AG20443 (cell line): ENCODE measurements at regions not wholly inside any gene's neighbourhood (a gene's known extent, or its start where the extent isn't known, plus 50 kb on each side); places are given as distances from the start of the nearest gene placed in this dataset.

ENCODE experiments used
- DNase-seq: peaks from one replicate; pipeline ENCODE4 v3.0.0; 2012; ENCODE audit warnings: low spot score, mixed read lengths

GRCh38 chr10:130820880-130821482 lies 490.5 kb downstream of the TCERG1L start:
- DNase-seq = no peak

- DNase-seq = no peak
Measured at GRCh38 chr10:130824230-130825014, 487.1 kb downstream of the TCERG1L start.

- no peak for DNase-seq
Measured at GRCh38 chr10:130833596-130833995, 477.9 kb downstream of the TCERG1L start.

- DNase-seq = no peak
Measured at GRCh38 chr10:130834170-130834569, 477.4 kb downstream of the TCERG1L start.

DNA sequence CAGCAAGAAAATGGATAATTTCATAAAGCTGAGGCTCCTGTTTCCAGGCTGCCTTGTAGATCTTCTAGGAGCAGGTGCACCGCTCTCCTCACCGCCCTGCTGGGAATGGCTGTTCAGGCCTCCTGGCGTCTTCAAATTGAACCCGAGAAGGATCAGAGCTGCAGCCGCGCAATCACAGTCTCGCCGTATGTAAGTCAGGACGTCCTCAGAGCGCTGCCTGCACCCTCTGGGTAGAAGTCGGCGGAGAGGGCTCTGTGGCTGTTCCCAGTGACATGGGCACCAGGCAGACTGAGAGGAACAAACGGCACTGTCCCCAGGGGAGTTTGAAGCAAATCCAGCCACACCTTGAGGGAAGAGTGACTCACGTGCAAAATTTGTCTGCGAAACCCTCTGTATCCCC lies 476.9 kb downstream of the TCERG1L start:
- no peak for DNase-seq

DNA sequence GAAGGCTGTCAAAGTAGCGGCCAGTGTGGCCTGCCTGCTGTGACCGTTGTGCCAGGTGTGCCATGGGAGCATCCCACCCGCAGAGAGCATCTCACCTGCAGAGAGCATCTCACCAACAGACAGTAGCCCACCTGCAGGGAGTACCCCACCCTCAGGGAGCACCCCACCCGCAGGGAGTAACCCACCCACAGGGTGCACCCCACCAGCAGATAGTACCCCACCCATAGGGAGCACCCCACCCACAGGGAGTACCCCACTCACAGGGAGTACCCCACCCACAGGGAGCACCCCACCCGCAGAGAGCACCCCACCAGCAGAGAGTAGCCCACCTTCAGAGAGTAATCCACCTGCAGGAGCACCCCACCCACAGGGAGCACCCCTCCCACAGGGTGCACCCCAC lies 476.5 kb downstream of the TCERG1L start:
- DNase-seq = no peak

DNA sequence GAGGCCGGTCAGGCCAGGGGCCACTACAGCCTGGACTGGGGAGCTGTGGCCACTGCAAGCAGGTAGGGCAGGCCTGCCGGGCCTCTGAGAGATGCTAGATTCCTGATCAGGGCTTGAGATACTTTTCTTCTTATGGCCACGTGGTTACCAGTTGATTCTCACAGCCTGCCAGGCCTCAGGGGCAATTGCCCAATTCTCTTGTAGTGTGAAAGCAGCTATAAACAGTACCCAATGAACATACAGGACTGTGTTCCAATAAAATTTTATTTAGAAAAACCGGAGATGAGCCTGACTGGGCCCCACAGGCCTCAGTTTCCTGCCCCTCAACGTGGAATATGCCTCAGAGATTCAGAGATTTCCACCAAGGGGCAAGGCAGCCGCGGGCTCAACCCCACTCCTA lies 475.2 kb downstream of the TCERG1L start:
- DNase-seq = no peak

DNA sequence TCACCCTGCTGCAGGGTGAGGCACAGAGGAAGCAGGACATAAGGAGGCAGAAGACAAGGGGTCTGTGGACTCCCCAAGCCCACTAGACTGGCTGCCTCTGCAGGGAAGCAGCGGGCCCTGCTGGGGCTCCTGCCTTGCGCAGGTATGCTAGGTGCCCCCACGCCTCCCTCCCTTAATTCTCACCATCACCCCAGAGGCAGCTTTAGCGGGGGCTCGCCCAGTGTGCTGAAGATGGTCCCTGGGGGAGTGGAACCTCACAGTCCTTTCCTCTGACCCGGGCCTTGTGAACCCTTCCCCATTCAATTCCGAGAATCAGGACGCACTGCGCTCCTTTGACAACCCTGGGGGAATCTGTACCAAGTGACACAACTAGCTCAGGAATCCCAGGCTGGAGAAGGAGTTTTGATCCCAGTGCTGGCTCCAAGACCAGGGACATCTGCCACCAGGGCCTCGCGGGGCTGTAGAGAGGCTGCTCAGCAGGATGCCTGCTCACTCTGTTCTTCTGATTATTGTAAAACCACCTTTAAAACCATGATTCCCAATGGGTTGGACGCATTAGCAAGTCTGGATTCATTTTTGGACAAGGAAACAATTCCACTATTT lies 468.4 kb downstream of the TCERG1L start:
- no peak for DNase-seq

GRCh38 chr10:130844310-130844709 lies 467.2 kb downstream of the TCERG1L start:
- DNase-seq = no peak

DNA sequence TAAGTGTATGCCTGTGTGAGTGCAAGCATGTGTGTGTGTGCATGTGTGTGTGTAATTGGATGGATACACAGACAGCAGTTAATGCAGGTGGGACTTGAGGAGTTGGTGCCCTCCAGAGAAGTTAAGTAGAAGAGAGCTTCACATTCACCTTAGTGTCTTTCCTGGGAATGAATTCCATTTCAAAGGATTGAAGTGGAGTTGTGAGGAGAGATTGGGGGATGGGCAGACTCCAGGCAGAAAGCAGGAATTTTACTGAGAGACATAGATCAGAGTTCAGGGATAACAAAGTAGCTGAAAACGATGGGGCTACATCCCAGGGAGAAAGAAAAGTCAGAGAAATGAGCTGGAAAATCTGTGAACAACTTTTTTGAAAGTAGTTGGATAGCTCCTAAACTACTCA lies 464.4 kb downstream of the TCERG1L start:
- no peak for DNase-seq

DNA sequence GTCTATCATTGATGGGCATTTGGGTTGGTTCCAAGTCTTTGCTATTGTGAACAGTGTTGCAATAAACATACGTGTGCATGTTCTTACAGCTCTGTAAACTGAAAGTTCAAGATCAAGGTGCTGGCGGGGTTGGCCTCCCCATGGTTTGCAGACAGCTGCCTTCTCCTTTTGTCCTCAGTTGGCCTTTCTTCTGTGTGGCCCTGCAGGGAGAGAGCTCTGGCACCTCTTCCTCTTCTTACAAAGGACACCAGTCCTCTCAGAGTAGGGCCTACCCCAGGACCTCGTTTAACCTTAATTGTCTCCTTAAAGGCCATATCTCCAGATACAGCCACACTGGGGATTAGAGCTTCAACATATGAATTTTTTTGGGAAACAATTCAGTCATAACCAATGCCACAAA lies 462.7 kb downstream of the TCERG1L start:
- no peak for DNase-seq

GRCh38 chr10:130854151-130854550 lies 457.4 kb downstream of the TCERG1L start:
- DNase-seq = no peak

DNA sequence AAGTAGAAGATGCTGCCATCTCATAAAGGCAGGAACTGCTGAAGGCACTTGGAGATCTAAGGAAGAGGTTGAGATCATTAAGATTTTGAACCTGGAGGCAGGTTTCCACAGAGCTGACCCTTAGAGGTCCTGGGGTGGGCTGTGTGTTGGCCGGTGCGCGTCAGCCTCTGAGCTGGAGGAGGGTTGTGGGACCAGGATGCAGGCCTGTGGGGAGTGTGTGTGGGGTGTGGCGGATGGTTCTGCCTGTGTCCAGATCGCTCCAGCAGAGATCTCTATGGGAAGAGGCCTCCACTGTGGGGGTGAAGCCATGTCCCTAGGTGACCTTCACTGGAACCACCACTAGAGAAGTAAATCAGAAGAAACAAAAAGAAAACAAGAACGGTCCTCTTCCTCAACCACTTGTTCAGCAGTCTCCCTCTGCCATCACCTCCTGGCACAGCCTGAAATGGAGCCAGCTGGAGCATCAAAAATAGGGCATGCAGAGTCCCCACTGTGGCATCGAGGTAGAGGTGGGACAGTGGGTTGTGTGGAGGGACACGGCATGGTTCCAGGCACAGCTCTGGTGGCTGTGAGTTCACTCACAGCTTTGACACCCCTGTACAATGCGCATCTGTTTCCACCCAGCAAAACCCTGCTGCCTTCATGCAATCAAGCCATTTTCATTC lies 453.8 kb downstream of the TCERG1L start:
- no peak for DNase-seq

- no peak for DNase-seq
Measured at GRCh38 chr10:130858626-130859025, 452.9 kb downstream of the TCERG1L start.

DNA sequence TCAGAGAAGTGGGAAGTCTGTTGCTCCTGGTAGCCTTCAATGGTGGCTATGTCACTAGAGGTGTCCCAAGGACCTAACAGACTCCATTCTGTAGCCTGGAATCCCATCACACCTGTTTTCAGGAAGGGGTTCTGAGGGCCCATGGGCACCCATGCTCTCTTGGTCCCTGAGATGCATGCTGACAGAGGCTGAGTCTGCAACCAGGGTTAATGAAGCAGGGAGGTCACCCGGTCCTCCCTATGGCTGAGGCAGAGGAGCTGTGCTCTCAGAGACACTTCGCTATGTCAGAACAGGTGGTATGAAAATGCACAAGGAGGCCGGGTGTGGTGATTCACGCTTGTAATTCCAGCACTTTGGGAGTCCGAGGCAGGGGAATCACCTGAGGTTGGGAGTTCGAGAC lies 452.1 kb downstream of the TCERG1L start:
- no peak for DNase-seq

DNA sequence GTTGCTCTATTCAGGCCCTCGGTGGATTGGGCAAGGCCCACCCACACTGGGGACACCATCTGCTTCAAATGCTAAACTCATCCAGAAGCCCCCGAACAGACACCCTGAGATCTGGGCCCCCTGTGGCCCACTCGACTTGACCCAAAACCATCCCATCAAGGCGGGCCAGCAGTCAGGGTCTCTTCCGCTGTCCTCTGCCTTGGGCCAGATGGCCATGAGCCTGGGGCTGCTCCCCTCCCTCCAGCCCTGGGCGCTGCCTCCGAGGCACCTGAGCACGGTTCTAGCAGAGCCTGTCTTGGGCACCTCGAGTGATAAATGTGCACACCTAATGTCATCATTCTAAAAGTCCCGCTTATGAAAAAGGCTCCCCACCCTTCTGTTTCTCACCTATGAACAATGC lies 449.4 kb downstream of the TCERG1L start:
- DNase-seq = no peak

DNA sequence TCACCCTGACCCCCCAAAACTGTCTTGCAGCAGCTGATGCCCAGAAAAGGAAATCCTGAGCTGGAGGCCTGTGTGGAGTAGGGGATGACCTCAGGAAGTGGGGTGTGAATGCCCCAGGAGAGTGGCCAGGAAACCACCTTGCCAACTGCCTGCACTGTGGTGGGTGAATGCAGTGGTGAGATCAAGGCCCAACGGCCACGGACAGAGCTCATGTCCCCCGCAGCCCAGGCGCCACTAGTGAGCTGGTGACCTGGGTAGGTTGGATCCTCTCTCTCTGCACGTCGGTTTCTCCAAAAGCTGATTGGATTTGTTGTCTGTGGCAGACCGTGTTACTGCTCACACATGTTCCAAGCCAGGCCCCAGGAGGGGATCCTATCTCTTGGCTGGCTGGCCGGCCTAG lies 448.9 kb downstream of the TCERG1L start:
- DNase-seq = no peak

DNA sequence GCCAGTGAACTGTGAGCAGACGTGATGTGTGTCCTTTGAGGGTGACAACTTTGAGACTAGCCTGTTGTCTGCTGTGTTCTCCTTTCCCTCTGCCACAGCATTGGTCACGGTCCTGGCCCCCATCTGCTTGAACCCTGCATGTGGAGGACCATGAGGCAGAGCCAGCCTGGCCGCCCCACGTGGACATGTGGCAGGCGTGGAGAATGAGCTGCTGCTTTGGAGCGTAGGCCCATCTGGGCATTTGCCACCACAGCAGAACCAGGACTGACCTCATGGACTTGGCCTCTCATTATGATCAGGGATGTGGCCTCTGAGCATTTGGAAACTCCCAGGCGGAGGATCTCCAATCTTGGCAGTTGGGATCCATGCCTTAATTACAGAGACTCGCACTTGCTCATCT lies 448.5 kb downstream of the TCERG1L start:
- no peak for DNase-seq

GRCh38 chr10:130864961-130865818 lies 446.3 kb downstream of the TCERG1L start:
- no peak for DNase-seq

DNA sequence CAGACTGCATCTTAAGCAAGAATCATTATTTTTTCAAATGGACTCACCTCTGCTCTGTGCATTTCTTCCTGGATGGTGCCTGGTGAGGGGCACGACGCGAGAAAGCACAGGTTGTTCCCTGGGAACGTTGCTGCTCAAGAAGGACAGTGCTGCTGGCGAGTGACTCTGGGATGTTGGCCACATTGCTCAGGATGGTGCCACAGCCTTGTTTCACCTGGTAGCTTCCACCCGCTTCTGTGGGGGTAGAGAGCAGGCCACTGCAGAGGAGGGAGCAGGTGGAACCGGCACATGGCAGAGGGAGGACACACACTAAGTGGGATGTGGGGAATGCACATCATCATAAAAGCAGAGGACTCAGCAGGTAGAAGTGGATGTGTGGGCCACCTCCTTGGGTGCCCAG lies 444.7 kb downstream of the TCERG1L start:
- DNase-seq = no peak

- DNase-seq = no peak
Measured at GRCh38 chr10:130867446-130868194, 443.9 kb downstream of the TCERG1L start.
